ENCODE measurements at regions not wholly inside any gene's neighbourhood (a gene's known extent, or its start where the extent isn't known, plus 50 kb on each side); places are given as distances from the start of the nearest gene placed in this dataset.
A peak's percentile ranks its signal among the peaks of the same experiment; 100 is the strongest.

- TF ChIP-seq ZNF664 (tag by site-specific recombination; IDR thresholded peaks at IDR 0.05) (peak; percentile 52; the same call in 1 of the 2 replicates), REST (tag by site-specific recombination; IDR thresholded peaks at IDR 0.05) (peak; percentile 73)
These were observed 62.2 kb upstream of the SFTPD start for GRCh38 chr10:80011144-80011543.

Data from HEK293 (cell line).